PC-9 (cell line): ENCODE measurements at regions not wholly inside any gene's neighbourhood (a gene's known extent, or its start where the extent isn't known, plus 50 kb on each side); places are given as distances from the start of the nearest gene placed in this dataset.

ENCODE experiments used
- BruUV-seq: library from RNA; stranded (reverse); fragments of 400-500 nt; replicated peaks from 2 replicates; lab custom pipeline; 2021; lab: Mats Ljungman, UMichigan
- CTCF ChIA-PET: fragments of 300-600 bp; sonication (Branson Sonifier 250); formaldehyde crosslinking; loops from one replicate; lab custom pipeline; 2022; ENCODE audit warnings: antibody characterized with exemption; lab: Charles Lee
- POLR2A ChIA-PET: fragments of 300-600 bp; sonication (Branson Sonifier 250); formaldehyde crosslinking; loops from one replicate; lab custom pipeline; 2022; ENCODE audit warnings: antibody characterized with exemption; ENCODE audit not compliant: unreplicated experiment; lab: Charles Lee
- DNase-seq, 2 experiments: peaks; one replicate each; pipeline versions ENCODE4 v3.0.0 to v3.0.0-alpha.2; 2015 to 2022; ENCODE audit warnings: mixed read lengths in 1 of 2
- H2AFZ ChIP-seq: fragments of 200-600 bp; sonication (generic); 2 replicates; pipeline ENCODE4 v1.8.1; 2017; ENCODE audit warnings: antibody characterized with exemption
- H3F3A ChIP-seq: fragments of 200-600 bp; sonication (generic); 2 replicates; pipeline ENCODE4 v1.8.1; 2017; ENCODE audit warnings: antibody characterized with exemption, mild to moderate bottlenecking, low read depth; ENCODE audit not compliant: insufficient read depth
- H3K27ac ChIP-seq: fragments of 200-600 bp; sonication (generic); 2 replicates; pipeline ENCODE4 v1.6.1; 2016; ENCODE audit warnings: mixed run types
- H3K27me3 ChIP-seq: fragments of 200-600 bp; sonication (generic); 2 replicates; pipeline ENCODE4 v1.6.1; 2016; ENCODE audit warnings: low read depth, mixed run types; ENCODE audit not compliant: insufficient read depth
- H3K36me3 ChIP-seq: fragments of 200-600 bp; sonication (generic); 2 replicates; pipeline ENCODE4 v1.6.1; 2016; ENCODE audit warnings: low read depth, mixed run types
- H3K4me1 ChIP-seq: fragments of 200-600 bp; sonication (generic); replicated peaks from 2 replicates; pipeline ENCODE4 v1.6.1; 2016; ENCODE audit warnings: mixed run types; ENCODE audit not compliant: insufficient read depth
- H3K4me2 ChIP-seq: fragments of 200-600 bp; sonication (generic); 2 replicates; pipeline ENCODE4 v1.6.1; 2017; ENCODE audit warnings: mixed run types
- H3K4me3 ChIP-seq: fragments of 200-600 bp; sonication (generic); 2 replicates; pipeline ENCODE4 v1.6.1; 2016; ENCODE audit warnings: mixed run types
- H3K79me2 ChIP-seq: fragments of 200-600 bp; sonication (generic); 2 replicates; pipeline ENCODE4 v1.6.1; 2017; ENCODE audit warnings: low read depth, mixed run types
- H3K9me2 ChIP-seq: fragments of 200-600 bp; sonication (generic); 2 replicates; pipeline ENCODE4 v1.8.1; 2017; ENCODE audit warnings: mild to moderate bottlenecking; ENCODE audit not compliant: insufficient read depth
- H3K9me3 ChIP-seq: fragments of 200-600 bp; sonication (generic); 2 replicates; pipeline ENCODE4 v1.8.1; 2016; ENCODE audit warnings: low read depth; ENCODE audit not compliant: insufficient read depth
- H4K20me1 ChIP-seq: fragments of 200-600 bp; sonication (generic); 2 replicates; pipeline ENCODE4 v1.8.1; 2017; ENCODE audit not compliant: insufficient read depth
- CTCF ChIP-seq: fragments of 200-600 bp; sonication (generic); conservative IDR thresholded peaks from 2 replicates; pipeline ENCODE4 v1.6.1; 2017; ENCODE audit warnings: mixed run types, antibody characterized with exemption, mild to moderate bottlenecking, moderate library complexity
- EZH2 ChIP-seq: fragments of 200-600 bp; sonication (generic); IDR thresholded peaks from 2 replicates; pipeline ENCODE4 v1.8.0; 2017; ENCODE audit warnings: antibody characterized with exemption, low read depth
- intact Hi-C: fragments of 100-400 bp; cut with micrococcal nuclease; formaldehyde crosslinking; loops from one replicate; pipeline ENCODE4 v1.10.0; 2022; ENCODE audit not compliant: unreplicated experiment

GRCh38 chr4:78682070-78682469 is 94.1 kb upstream of the BMP2K start:
- Histone ChIP-seq H3K9me3 (no peaks in the 10 kb centered on the region), H4K20me1 (no peaks in the 10 kb centered on the region), H3K27ac (no peak overlapping the region), H3K79me2 (no peaks in the 10 kb centered on the region), H3K4me2 (no peak overlapping the region), H3K9me2 (no peaks in the 10 kb centered on the region), H3K36me3 (no peaks in the 10 kb centered on the region), H2AFZ (no peak overlapping the region), H3K4me3 (no peak overlapping the region), H3K4me1 (no peaks in the 10 kb centered on the region), H3K27me3 (no peaks in the 10 kb centered on the region), H3F3A (no peaks in the 10 kb centered on the region)
- intact Hi-C loops = no loop called here
- no peak for DNase-seq
- POLR2A ChIA-PET = no interaction called here
- CTCF ChIA-PET = no interaction called here
- no peak for TF ChIP-seq EZH2
- no peak for TF ChIP-seq CTCF
- BruUV-seq = no TSS peak

GRCh38 chr4:78683352-78683751 is 92.8 kb upstream of the BMP2K start:
- H3K27me3 ChIP-seq = no peaks in the 10 kb centered on the region
- H3K36me3 ChIP-seq = no peaks in the 10 kb centered on the region
- H3K27ac ChIP-seq = no peak overlapping the region
- H3K9me2 ChIP-seq = no peaks in the 10 kb centered on the region
- no peak for DNase-seq
- POLR2A ChIA-PET = no interaction called here
- no peaks in the 10 kb centered on the region for H4K20me1 ChIP-seq
- H2AFZ ChIP-seq = no peak overlapping the region
- TF ChIP-seq EZH2 (no peak), CTCF (no peak)
- no TSS peak for BruUV-seq
- CTCF ChIA-PET = no interaction called here
- intact Hi-C loops = no loop called here
- H3K4me2 ChIP-seq = no peak overlapping the region
- H3K4me3 ChIP-seq = no peak overlapping the region
- H3K9me3 ChIP-seq = no peaks in the 10 kb centered on the region
- no peaks in the 10 kb centered on the region for H3K79me2 ChIP-seq
- H3F3A ChIP-seq = no peaks in the 10 kb centered on the region
- no peaks in the 10 kb centered on the region for H3K4me1 ChIP-seq

- H3K4me3 ChIP-seq = no peak overlapping the region
- no TSS peak for BruUV-seq
- H4K20me1 ChIP-seq = no peaks in the 10 kb centered on the region
- H3K27ac ChIP-seq = no peak overlapping the region
- no peaks in the 10 kb centered on the region for H3K4me1 ChIP-seq
- no peak for DNase-seq
- POLR2A ChIA-PET = no interaction called here
- no peaks in the 10 kb centered on the region for H3K9me3 ChIP-seq
- H3K9me2 ChIP-seq = no peaks in the 10 kb centered on the region
- no peaks in the 10 kb centered on the region for H3K79me2 ChIP-seq
- no peak overlapping the region for H2AFZ ChIP-seq
- no peaks in the 10 kb centered on the region for H3K27me3 ChIP-seq
- H3F3A ChIP-seq = no peaks in the 10 kb centered on the region
- TF ChIP-seq CTCF (no peak), EZH2 (no peak)
- CTCF ChIA-PET = no interaction called here
- intact Hi-C loops = no loop called here
- H3K36me3 ChIP-seq = no peaks in the 10 kb centered on the region
- no peak overlapping the region for H3K4me2 ChIP-seq
These were observed 91.6 kb upstream of the BMP2K start for GRCh38 chr4:78684325-78685079.
